ENCODE measurements at regions not wholly inside any gene's neighbourhood (a gene's known extent, or its start where the extent isn't known, plus 50 kb on each side); places are given as distances from the start of the nearest gene placed in this dataset. TPM values are rescaled to one million over a fixed set of nuclear protein-coding genes. Genes with fewer than 3 reads are reported as not detected.
"Not testable (repeated sequence)": the region's sequence is repeated elsewhere in the genome, so short reads cannot be mapped to it uniquely, and the experiment has no call there.

DNA sequence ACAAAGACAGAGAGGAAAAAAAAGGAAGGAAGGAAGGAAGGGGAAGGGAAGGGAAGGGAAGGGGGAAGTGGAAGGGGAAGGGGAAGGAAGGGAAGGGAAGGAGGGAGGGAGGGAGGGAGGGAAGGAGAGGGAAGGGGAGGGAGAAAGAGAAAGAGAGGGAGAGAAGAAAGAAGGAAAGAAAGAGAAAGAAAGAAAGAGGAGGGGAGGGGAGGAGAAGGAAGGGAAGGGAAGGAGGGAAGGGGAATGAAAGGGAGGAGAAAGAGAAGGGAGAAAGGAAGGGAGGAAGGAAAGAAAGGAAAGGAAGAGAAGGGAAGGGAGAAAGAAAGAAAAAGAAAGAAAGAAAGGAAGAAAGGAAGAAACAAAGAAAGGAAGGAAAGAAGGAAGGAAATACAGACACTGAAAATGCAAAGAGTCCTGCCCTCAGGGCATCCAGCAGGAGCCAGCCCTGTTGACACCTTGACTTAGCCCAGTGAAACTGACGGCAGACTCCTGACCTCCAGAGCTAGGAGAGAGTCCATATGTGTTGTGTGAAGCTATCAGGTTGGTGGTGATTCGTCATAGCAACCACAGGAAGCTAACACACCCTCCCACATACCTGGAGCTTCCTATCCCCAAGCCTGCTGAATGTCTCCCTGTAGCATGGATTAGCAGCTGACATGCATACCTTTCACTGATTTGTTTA is 58.7 kb upstream of the SULF2 start:
- no peak overlapping the region for H3K4me3 ChIP-seq (ENCODE audit: low read depth, low read length)
- POLR2A ChIA-PET = interaction anchor here (0.6 kb wide), 1 partner anchor 51 kb away, joined by 5 read pairs; no protein-coding TSS in a partner anchor
- no peak for TF ChIP-seq CTCF (IDR thresholded peaks at IDR 0.05; ENCODE audit: insufficient read depth, low read depth, low read length)
- H3K36me3 ChIP-seq (ENCODE audit: control insufficient read depth, insufficient read depth, low read length) = no peaks in the 10 kb centered on the region
- DNase-seq (ENCODE audit: low read depth) = no peak
- H3K27me3 ChIP-seq (ENCODE audit: control insufficient read depth, insufficient read depth, low read length) = peaks cover 3% of the 10 kb centered on the region; the same call in 1 of the 2 replicates
- CTCF ChIA-PET = no interaction called here

DNA sequence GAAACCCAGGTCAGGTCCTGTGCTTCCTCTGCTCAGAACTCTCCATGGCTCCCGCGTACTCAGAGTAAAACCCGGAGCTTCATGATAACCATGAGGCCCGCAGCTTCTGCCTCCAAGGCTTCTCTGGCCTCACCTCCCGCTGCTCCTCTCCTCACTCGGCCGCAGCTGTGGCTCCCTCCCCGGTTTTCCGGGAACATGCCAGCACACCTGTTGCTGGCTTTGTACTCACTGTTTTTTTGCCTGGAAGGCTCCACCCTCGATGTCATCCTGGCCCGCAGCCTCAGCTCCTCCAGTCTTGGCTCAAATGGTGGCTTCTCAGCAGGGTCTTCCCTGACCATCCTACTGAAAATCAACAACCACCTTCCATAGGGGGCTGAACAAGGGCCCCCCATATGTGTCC is 57.7 kb upstream of the SULF2 start:
- DNase-seq (ENCODE audit: low read depth); H3K36me3 ChIP-seq (ENCODE audit: control insufficient read depth, insufficient read depth, low read length); POLR2A ChIA-PET; CTCF ChIA-PET; H3K27me3 ChIP-seq (ENCODE audit: control insufficient read depth, insufficient read depth, low read length); H3K4me3 ChIP-seq (ENCODE audit: low read depth, low read length): not testable (repeated sequence)

GRCh38 chr20:47842004-47842403 is 56.7 kb upstream of the SULF2 start:
- POLR2A ChIA-PET; CTCF ChIA-PET; H3K4me3 ChIP-seq (ENCODE audit: low read depth, low read length); DNase-seq (ENCODE audit: low read depth); H3K36me3 ChIP-seq (ENCODE audit: control insufficient read depth, insufficient read depth, low read length); H3K27me3 ChIP-seq (ENCODE audit: control insufficient read depth, insufficient read depth, low read length): not testable (repeated sequence)

- DNase-seq (ENCODE audit: low read depth); POLR2A ChIA-PET; H3K27me3 ChIP-seq (ENCODE audit: control insufficient read depth, insufficient read depth, low read length); H3K4me3 ChIP-seq (ENCODE audit: low read depth, low read length); CTCF ChIA-PET; H3K36me3 ChIP-seq (ENCODE audit: control insufficient read depth, insufficient read depth, low read length): not testable (repeated sequence)
Measured at GRCh38 chr20:47836256-47836817, 51.1 kb upstream of the SULF2 start.

Small RNAs in the stretch of these regions (small RNA-seq; reads per million reads assigned to genes)
- gene RNA5SP486 (ENCODE audit: insufficient read length, low read depth, low replicate concordance) = not detected
- gene RNU7-144P (ENCODE audit: insufficient read length, low read depth, low replicate concordance) = not detected
- not detected for gene RNU7-92P (ENCODE audit: insufficient read length, low read depth, low replicate concordance)
